HepG2 (cell line): ENCODE measurements at regions not wholly inside any gene's neighbourhood (a gene's known extent, or its start where the extent isn't known, plus 50 kb on each side); places are given as distances from the start of the nearest gene placed in this dataset.

Experiments
- ATAC-seq: fragments of 200-7000 bp; cut with Tn5 transposase; 3 replicates; pipeline ENCODE4 v1.9.1; 2020; ENCODE audit warnings: mild to moderate bottlenecking, moderate library complexity
- BruUV-seq: library from RNA; stranded (reverse); fragments of 400-500 nt; replicated peaks from 2 replicates; lab custom pipeline; 2021; lab: Mats Ljungman, UMichigan
- CTCF ChIA-PET: fragments of 300-600 bp; formaldehyde crosslinking; extraction: SDS; loops from one replicate; lab custom pipeline; 2021; ENCODE audit warnings: low total read pairs, inconsistent platforms, low intra/inter-chr PET ratio; lab: Yijun Ruan, JAX
- POLR2A ChIA-PET: fragments of 350-600 bp; sonication (Branson Sonifier 250); formaldehyde crosslinking; loops from one replicate; lab custom pipeline; 2020; ENCODE audit warnings: antibody characterized with exemption, inconsistent platforms; lab: Yijun Ruan, JAX
- DNase-seq: peaks from one replicate; pipeline ENCODE4 v3.0.0-alpha.2; 2015; ENCODE audit warnings: low spot score
- FAIRE-seq: peaks from 3 replicates; lab custom pipeline; 2011; peaks lifted over from hg19 to GRCh38; lab: Jason Lieb, UNC
- H2AFZ ChIP-seq: one replicate; pipeline ENCODE4 v1.6.1; 2011; ENCODE audit warnings: low read length, inconsistent platforms
- H3K27ac ChIP-seq: fragments of 300-600 bp; 3 replicates; pipeline ENCODE4 v1.8.0; 2011; ENCODE audit warnings: mixed run types, mild to moderate bottlenecking, mixed read lengths, low read length, inconsistent platforms; ENCODE audit not compliant: insufficient read depth; ENCODE audit errors: extremely low read length
- H3K27me3 ChIP-seq, 2 experiments: fragments of 200-600 bp in 1 of 2; 2 replicates in 1 of 2; 3 replicates in 1 of 2; pipeline versions ENCODE4 v1.6.0 to v1.8.0; 2011; ENCODE audit warnings: low read length in 2 of 2, mild to moderate bottlenecking in 2 of 2, moderate library complexity in 2 of 2, inconsistent platforms in 1 of 2; ENCODE audit not compliant: insufficient read depth in 2 of 2, control insufficient read depth in 1 of 2
- H3K36me3 ChIP-seq, 2 experiments: fragments of 200-600 bp in 1 of 2; replicated peaks in 1 of 2; 2 replicates in 1 of 2; 3 replicates in 1 of 2; pipeline versions ENCODE4 v1.5.1 to v1.8.0; 2011; ENCODE audit warnings: low read length in 2 of 2, inconsistent platforms in 1 of 2; ENCODE audit not compliant: insufficient read depth in 2 of 2, control insufficient read depth in 1 of 2
- H3K4me1 ChIP-seq: 2 replicates; pipeline ENCODE4 v1.5.1; 2012; ENCODE audit warnings: low read length, inconsistent platforms; ENCODE audit not compliant: insufficient read depth
- H3K4me2 ChIP-seq: 2 replicates; pipeline ENCODE4 v1.6.0; 2011; ENCODE audit warnings: low read depth, low read length, inconsistent platforms
- H3K4me3 ChIP-seq, 3 experiments: fragments of 200-600 bp in 1 of 3; sonication (generic), shearing (Covaris generic) in 1 of 3; replicated peaks in 1 of 3; 2 replicates each; pipeline ENCODE4 v1.5.1; 2011 to 2016; ENCODE audit warnings: low read length in 3 of 3, inconsistent platforms in 2 of 3, low read depth in 2 of 3, mild to moderate bottlenecking in 2 of 3, control low read depth in 1 of 3, mixed read lengths in 1 of 3; ENCODE audit not compliant: insufficient read depth in 1 of 3
- H3K79me2 ChIP-seq: one replicate; pipeline ENCODE4 v1.6.1; 2011; ENCODE audit warnings: low read length, inconsistent platforms; ENCODE audit not compliant: insufficient read depth
- H3K9ac ChIP-seq: 2 replicates; pipeline ENCODE4 v1.6.0; 2011; ENCODE audit warnings: mild to moderate bottlenecking, low read depth, low read length, inconsistent platforms; ENCODE audit not compliant: insufficient read depth
- H3K9me3 ChIP-seq: 2 replicates; pipeline ENCODE4 v1.5.1; 2012; ENCODE audit warnings: mild to moderate bottlenecking, low read length
- H4K20me1 ChIP-seq: 2 replicates; pipeline ENCODE4 v1.6.0; 2011; ENCODE audit warnings: inconsistent platforms, mild to moderate bottlenecking, low read length, moderate library complexity; ENCODE audit not compliant: insufficient read depth
- ATF7 ChIP-seq, 2 experiments: fragments of 450-650 bp in 1 of 2; sonication (generic) in 1 of 2; formaldehyde crosslinking in 1 of 2; IDR thresholded peaks; 2 replicates each; pipeline versions ENCODE4 v1.4.0 to v1.6.1; 2016 to 2020; ENCODE audit warnings: antibody characterized with exemption in 1 of 2, mild to moderate bottlenecking in 1 of 2, missing genetic modification reagents in 1 of 2
- E2F5 ChIP-seq: sonication (generic); formaldehyde crosslinking; conservative IDR thresholded peaks from 2 replicates; pipeline ENCODE4 v1.4.0; 2020; ENCODE audit warnings: missing genetic modification reagents
- ERF ChIP-seq: IDR thresholded peaks from 2 replicates; pipeline ENCODE4 v1.6.1; 2018; ENCODE audit warnings: missing biosample characterization, missing genetic modification reagents
- RAD21 ChIP-seq: fragments of 450-650 bp; formaldehyde crosslinking; IDR thresholded peaks from 2 replicates; pipeline ENCODE4 v1.5.0; 2020; ENCODE audit warnings: mild to moderate bottlenecking
- SMC3 ChIP-seq: IDR thresholded peaks from 2 replicates; pipeline ENCODE4 v1.6.1; 2011; ENCODE audit warnings: low read length, improper control_type of control experiment
- XRCC5 ChIP-seq: fragments of 200-400 bp; formaldehyde crosslinking; optimal IDR thresholded peaks from 2 replicates; pipeline ENCODE3; 2017; ENCODE audit warnings: mild to moderate bottlenecking, low read length
- ZFP36L1 ChIP-seq: sonication (generic); formaldehyde crosslinking; IDR thresholded peaks from 2 replicates; pipeline ENCODE4 v1.8.0; 2022; ENCODE audit warnings: mild to moderate bottlenecking, missing genetic modification reagents, moderate library complexity
- ZNF468 ChIP-seq: sonication (generic); formaldehyde crosslinking; IDR thresholded peaks from 2 replicates; pipeline ENCODE4 v1.8.0; 2022; ENCODE audit warnings: mild to moderate bottlenecking, moderate library complexity, missing genetic modification reagents
- ZNF563 ChIP-seq: sonication (generic); formaldehyde crosslinking; IDR thresholded peaks from 2 replicates; pipeline ENCODE4 v1.8.0; 2022; ENCODE audit warnings: mild to moderate bottlenecking, moderate library complexity, missing genetic modification reagents
- WGBS: methylation state at CpG from one replicate; pipeline ENCODE4 v1.1.6; 2017; ENCODE audit warnings: low lambda C conversion rate; 5-methylcytosine and 5-hydroxymethylcytosine counted together
- in situ Hi-C: cut with HindIII; loops from 2 replicates; pipeline ENCODE4 v1.10.0; 2017; ENCODE audit warnings: low pct_unique_long_range_greater_than_20kb; ENCODE audit not compliant: extremely low pct_ligation_motif_present
- intact Hi-C: fragments of 100-400 bp; cut with micrococcal nuclease; formaldehyde crosslinking; loops from one replicate; pipeline ENCODE4 v1.10.0; 2022; ENCODE audit not compliant: unreplicated experiment
- TF ChIP-seq, protein P1 (sequence below): fragments of 450-650 bp; IDR thresholded peaks from 2 replicates; pipeline ENCODE4 v1.6.1; 2016
- TF ChIP-seq, protein P2 (sequence below): sonication (generic); formaldehyde crosslinking; IDR thresholded peaks from 2 replicates; pipeline ENCODE4 v1.8.1; 2023; ENCODE audit warnings: missing genetic modification reagents, mild to moderate bottlenecking, borderline replicate concordance
- TF ChIP-seq, protein P3 (sequence below): sonication (generic); formaldehyde crosslinking; IDR thresholded peaks from 2 replicates; pipeline ENCODE4 v1.5.0; 2020; ENCODE audit warnings: mild to moderate bottlenecking, missing genetic modification reagents, moderate library complexity

DNA sequence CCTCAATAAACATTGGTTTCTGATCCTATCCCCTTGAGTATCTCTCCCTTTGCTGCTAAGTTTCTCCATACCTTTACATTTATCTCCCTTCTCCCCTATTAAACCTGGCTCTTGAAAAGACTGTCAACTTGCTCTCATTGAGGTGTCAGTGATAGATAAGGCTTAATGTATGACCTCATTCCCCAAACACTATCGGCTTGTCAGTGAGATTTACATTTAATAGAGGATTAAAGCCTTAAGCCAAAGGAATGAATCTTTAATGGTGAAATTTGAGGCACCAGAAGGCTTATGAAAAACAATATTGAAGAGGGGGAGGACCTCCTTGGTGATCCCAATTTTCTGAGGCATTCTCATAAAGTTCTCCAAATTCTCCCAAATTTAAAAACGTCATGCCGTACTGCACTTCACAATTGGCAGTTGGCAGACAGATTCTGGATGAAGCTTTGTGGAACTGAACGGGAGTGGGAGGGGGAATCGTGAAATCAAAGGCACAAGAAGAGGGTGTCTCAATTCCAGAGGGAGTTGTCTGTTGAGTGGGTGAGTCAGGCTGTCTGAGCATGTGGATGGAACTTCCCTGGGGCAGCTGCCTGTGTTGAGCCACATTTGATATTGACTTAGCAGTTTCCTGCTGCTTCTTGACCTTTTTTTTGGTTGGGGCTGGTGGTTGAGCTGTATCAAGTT, 478.8 kb downstream of the NPIPA7 start:
- peak; percentile 14 for DNase-seq
- peak; percentile 76 for TF ChIP-seq ATF7 (IDR thresholded peaks at IDR 0.05)
- TF ChIP-seq ATF7 (CRISPR knock-in tag; IDR thresholded peaks at IDR 0.05) = no peak
- TF ChIP-seq ZNF563 (CRISPR knock-in tag) = no peak
- TF ChIP-seq, all 625 proteins: peak for 1
- H3K4me1 ChIP-seq = no peaks in the 10 kb centered on the region
- FAIRE-seq (no peak), ATAC-seq (no peak; the same call in 2 of the 3 replicates)
- no peak overlapping the region for H2AFZ ChIP-seq
- CTCF ChIA-PET = no interaction called here
- no peaks in the 10 kb centered on the region for H3K9me3 ChIP-seq
- H4K20me1 ChIP-seq = no peaks in the 10 kb centered on the region
- H3K27me3 ChIP-seq = no peaks in the 10 kb centered on the region; a peak in 1 of 5 replicates
- H3K79me2 ChIP-seq = no peaks in the 10 kb centered on the region
- no TSS peak for BruUV-seq
- POLR2A ChIA-PET = no interaction called here
- H3K4me2 ChIP-seq = no peak overlapping the region
- no peak overlapping the region for H3K27ac ChIP-seq
- no peak overlapping the region for H3K4me3 ChIP-seq
- intact Hi-C loops = no loop called here
- H3K36me3 ChIP-seq = no peaks in the 10 kb centered on the region
- no peak overlapping the region for H3K9ac ChIP-seq
- in situ Hi-C loops = loop anchor here (25.0 kb wide), 1 partner anchor 605 kb away; the partner anchor contains the start of gene XYLT1
- WGBS = under 1% methylated on average over 5 of the region's 5 CpGs

DNA sequence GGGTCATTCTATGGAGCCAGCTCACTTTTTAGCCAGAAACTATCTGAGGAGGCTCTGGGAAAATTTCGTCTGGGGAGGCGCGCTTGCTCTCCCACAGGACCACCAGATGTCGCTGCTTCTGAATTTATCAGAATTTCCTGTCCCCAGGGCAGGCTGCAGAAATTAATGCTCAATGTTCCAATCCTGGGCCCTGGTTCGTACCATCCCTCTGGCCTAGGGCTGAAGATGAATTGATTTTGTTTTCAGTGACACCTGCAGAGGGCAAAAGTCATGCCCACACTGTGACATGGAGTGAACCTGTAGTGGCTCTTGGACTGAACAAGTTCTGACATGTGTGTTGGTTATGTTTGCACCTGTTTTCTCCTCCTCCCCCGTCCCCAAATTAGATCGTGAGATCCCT, 482.6 kb downstream of the NPIPA7 start:
- H3K9me3 ChIP-seq = no peaks in the 10 kb centered on the region
- no peaks in the 10 kb centered on the region for H3K36me3 ChIP-seq
- no peaks in the 10 kb centered on the region; a peak in 1 of 5 replicates for H3K27me3 ChIP-seq
- in situ Hi-C loops = loop anchor here (25.0 kb wide), 1 partner anchor 601 kb away; the partner anchor contains the start of gene XYLT1
- ChIA-PET CTCF (interaction anchor here (0.9 to 1.2 kb wide), 2 partner anchors 14 to 606 kb away, joined by 3 read pairs; no protein-coding TSS in a partner anchor), POLR2A (no interaction called here)
- H3K27ac ChIP-seq = no peak overlapping the region
- no peak overlapping the region for H3K9ac ChIP-seq
- FAIRE-seq = peak; percentile 78
- H3K4me3 ChIP-seq = no peak overlapping the region
- no peaks in the 10 kb centered on the region for H3K79me2 ChIP-seq
- DNase-seq = peak; percentile 49
- H3K4me1 ChIP-seq = no peaks in the 10 kb centered on the region
- H2AFZ ChIP-seq = no peak overlapping the region
- peak; percentile 84 for ATAC-seq
- no TSS peak for BruUV-seq
- H4K20me1 ChIP-seq = no peaks in the 10 kb centered on the region
- no peak overlapping the region for H3K4me2 ChIP-seq
- WGBS = 12% methylated on average over 7 of the region's 7 CpGs
- intact Hi-C loops = no loop called here
- TF ChIP-seq ZFP36L1 (CRISPR knock-in tag) (0 out of 2 replicates have a peak, but pooled peaks have one; percentile 19), RAD21 (peak; percentile 84), ERF (CRISPR knock-in tag) (0 out of 2 replicates have a peak, but pooled peaks have one; percentile 32), XRCC5 (peak; percentile 81), ZNF468 (CRISPR knock-in tag) (0 out of 2 replicates have a peak, but pooled peaks have one; percentile 37), E2F5 (CRISPR knock-in tag) (0 out of 2 replicates have a peak, but pooled peaks have one; percentile 12), SMC3 (peak; percentile 91)
- TF ChIP-seq, protein P1, sequence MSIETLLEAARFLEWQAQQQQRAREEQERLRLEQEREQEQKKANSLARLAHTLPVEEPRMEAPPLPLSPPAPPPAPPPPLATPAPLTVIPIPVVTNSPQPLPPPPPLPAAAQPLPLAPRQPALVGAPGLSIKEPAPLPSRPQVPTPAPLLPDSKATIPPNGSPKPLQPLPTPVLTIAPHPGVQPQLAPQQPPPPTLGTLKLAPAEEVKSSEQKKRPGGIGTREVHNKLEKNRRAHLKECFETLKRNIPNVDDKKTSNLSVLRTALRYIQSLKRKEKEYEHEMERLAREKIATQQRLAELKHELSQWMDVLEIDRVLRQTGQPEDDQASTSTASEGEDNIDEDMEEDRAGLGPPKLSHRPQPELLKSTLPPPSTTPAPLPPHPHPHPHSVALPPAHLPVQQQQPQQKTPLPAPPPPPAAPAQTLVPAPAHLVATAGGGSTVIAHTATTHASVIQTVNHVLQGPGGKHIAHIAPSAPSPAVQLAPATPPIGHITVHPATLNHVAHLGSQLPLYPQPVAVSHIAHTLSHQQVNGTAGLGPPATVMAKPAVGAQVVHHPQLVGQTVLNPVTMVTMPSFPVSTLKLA = peak; percentile 74
- TF ChIP-seq, protein P2, sequence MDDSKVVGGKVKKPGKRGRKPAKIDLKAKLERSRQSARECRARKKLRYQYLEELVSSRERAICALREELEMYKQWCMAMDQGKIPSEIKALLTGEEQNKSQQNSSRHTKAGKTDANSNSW (CRISPR knock-in tag) = no peak
- TF ChIP-seq, protein P3, sequence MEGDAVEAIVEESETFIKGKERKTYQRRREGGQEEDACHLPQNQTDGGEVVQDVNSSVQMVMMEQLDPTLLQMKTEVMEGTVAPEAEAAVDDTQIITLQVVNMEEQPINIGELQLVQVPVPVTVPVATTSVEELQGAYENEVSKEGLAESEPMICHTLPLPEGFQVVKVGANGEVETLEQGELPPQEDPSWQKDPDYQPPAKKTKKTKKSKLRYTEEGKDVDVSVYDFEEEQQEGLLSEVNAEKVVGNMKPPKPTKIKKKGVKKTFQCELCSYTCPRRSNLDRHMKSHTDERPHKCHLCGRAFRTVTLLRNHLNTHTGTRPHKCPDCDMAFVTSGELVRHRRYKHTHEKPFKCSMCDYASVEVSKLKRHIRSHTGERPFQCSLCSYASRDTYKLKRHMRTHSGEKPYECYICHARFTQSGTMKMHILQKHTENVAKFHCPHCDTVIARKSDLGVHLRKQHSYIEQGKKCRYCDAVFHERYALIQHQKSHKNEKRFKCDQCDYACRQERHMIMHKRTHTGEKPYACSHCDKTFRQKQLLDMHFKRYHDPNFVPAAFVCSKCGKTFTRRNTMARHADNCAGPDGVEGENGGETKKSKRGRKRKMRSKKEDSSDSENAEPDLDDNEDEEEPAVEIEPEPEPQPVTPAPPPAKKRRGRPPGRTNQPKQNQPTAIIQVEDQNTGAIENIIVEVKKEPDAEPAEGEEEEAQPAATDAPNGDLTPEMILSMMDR (CRISPR knock-in tag) = peak; percentile 86
